ENCODE measurements at regions not wholly inside any gene's neighbourhood (a gene's known extent, or its start where the extent isn't known, plus 50 kb on each side); places are given as distances from the start of the nearest gene placed in this dataset.

DNA sequence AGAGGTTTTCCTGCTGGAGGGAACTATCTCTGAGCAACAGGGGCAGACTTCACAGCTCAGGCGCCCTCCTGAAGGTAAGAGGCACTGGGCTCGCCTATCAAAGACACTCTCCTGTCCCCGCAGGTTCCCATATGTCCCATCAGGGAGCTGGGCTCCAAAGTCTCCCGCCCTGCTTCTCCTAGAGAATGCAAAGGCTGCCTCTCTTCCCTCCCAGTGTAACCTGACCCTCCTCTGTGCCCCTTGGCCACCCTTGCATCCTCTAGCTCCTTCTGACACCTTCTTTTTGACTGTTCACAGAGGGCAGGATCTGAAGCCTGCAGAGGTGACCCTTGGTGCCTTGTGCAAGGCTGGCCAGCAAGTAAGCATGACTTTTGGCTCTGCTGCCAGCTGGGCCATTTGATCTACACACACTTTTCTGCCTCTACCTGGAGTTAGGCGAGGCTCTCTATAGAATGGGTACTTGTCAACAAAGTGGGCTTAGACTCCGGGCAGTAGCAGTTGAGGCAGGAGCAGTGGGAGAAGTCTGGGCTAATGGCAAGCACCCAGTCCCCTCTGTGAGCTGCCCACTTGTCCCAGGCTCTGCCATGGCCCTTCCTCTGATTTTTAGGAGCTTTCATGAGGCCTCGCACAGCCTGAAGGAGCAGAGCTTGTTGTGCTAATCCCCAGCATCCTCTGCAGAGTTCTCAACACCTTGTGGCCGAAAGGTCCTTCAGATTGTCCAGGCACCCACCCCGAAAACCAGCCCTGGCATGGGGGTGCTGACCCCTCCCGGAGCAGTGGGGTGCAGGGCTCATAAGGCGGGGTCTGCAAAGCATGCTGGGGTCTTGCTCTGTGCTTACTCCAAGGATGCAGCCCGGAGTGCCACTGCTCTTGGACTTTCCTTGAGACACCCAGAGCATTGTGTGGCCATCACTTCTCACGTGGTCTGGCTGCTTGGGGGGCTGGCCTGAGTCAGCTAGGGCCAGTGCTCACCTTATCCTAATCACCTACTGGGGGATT, 122.9 kb downstream of the METRNL start (continued):
- TF ChIP-seq SP2 (IDR thresholded peaks at IDR 0.05; ENCODE audit: low read length) (no peak), RNF2 (IDR thresholded peaks at IDR 0.05; ENCODE audit: borderline replicate concordance, low read depth, low read length, missing control alignments, poor library complexity, severe bottlenecking) (no peak), CEBPB (IDR thresholded peaks at IDR 0.05; ENCODE audit: low read depth, low read length) (no peak), POLR2AphosphoS5 (IDR thresholded peaks at IDR 0.05; ENCODE audit: low read depth, low read length) (no peak), KDM5A (IDR thresholded peaks at IDR 0.05; ENCODE audit: low read length) (no peak), SIRT6 (IDR thresholded peaks at IDR 0.05; ENCODE audit: low read length) (no peak), RFX5 (IDR thresholded peaks at IDR 0.05; ENCODE audit: borderline replicate concordance, low read depth, low read length) (no peak), NANOG (IDR thresholded peaks at IDR 0.05; ENCODE audit: insufficient read depth, low read depth, low read length, poor library complexity, severe bottlenecking) (no peak), BRCA1 (IDR thresholded peaks at IDR 0.05; ENCODE audit: low read depth, low read length) (no peak), TAF7 (optimal IDR thresholded peaks at IDR 0.05; ENCODE audit: borderline replicate concordance, low read depth, low read length) (no peak), TEAD4 (IDR thresholded peaks at IDR 0.05; ENCODE audit: low read depth, low read length) (no peak), MAX (IDR thresholded peaks at IDR 0.05) (no peak)
